ELF-1 (cell line): ENCODE measurements at regions not wholly inside any gene's neighbourhood (a gene's known extent, or its start where the extent isn't known, plus 50 kb on each side); places are given as distances from the start of the nearest gene placed in this dataset.

Source experiments
- DNase-seq: peaks from one replicate; pipeline ENCODE4 v3.0.0-alpha.2; 2016; ENCODE audit warnings: low read depth, low spot score

GRCh38 chr12:119245904-119246494 is 67.3 kb downstream of the HSPB8 start:
- no peak for DNase-seq

DNA sequence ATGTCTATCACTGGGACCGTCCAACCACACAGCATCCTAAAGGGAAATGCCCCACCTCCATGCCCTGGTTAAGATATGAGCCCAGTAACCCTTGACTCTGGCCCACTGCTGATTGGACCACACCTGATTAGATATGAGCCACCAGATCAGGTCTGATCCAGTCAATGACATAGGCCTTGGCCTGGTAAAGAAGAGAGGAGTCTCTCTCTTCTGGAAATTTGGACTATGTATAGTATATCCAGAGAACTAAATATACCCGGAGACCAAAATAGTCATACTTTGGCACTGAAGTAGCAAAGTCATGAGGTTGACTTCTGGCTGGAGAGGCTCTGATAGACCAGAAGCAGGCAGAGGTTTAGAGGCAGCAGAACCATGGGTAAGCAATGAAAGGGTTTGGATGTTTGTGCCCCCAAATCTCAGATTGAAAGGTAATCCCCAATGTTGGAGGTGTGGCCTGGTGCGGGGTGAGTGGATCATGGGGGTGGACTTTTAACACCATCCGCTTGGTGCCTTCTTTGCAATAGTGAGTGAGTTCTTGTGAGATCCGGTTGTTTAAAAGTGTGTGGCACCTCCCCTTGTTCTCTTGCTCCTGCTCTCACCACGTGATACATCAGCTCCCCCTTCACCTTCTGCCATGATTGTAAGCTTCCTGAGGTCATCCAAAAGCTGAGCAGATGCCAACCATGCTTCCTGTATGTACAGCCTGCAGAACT is 68.4 kb downstream of the HSPB8 start:
- no peak for DNase-seq

- DNase-seq, result no peak
Measured at GRCh38 chr12:119247720-119248043, 69.0 kb downstream of the HSPB8 start.

DNA sequence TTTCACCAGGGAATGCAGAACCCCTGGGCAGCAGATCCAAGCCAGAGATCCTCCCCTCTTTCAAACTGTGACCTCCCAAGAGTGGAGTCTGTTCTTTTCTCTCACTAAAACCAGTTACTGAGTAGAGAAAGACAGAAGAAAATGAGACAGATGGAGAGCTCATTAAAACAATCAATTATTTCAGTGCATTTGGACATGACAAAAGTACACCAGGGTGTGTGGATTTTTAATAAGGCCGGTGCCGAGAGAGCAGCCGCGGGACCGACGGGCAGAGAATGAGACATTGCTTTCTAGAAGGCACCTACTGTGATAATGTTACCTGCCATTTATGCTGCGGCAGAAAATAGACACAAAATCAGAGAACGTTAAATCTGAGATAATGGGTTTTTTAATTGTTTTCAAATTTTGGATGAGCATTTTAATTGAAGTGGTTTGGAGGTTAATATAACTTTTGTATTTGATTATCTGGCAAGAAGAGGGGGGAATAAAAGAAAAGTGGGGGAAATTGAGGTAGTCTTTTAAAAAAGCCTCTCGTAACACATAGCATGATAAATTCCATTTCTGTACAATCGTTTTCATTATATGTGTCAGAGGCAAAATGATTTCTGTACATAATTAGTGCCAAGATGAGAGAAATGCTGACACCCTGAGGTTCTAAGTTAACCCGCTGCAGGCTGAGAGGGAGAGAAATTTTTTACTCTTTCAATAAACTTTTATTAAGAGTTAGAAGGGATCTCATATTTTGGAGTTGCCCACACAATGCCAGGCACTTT is 70.8 kb downstream of the HSPB8 start:
- no peak for DNase-seq

DNA sequence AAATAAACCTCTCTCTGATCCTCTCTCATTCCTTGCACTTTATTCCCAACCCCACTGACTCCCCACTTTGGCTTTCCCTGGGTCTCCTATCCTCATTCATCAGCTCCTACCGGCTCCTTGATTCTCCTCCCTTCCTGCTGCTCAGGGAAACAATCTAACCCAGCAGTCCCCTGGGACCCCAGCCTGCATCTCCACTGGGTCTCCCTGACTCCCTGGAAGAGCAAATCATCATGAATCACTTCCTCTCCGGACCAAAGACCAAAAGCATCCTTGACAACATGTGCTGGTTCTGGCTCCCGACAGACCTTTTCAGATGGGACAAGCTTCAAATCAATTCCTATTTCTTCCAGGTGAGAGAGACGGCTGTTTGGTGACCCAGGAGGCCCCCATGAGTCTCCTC is 76.6 kb downstream of the HSPB8 start:
- DNase-seq, result no peak

DNA sequence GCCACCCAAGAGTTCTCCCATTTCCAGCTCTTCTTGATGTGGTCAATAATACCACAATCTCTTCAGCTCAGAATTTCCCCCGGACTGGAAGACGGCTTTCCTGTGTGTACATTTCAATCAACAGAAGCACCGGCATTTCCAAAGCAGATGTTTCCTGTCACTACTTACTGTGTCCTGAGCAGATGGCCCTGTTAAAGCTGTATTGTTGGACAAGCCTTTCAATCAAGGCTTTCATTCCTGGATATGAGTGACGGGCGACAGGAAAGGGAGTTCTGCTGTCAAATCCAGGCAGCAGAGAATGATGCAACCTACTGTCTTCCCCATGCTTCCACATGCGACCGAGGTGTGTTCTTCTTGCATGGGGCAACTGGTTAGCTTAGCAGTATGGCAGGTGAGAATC is 76.4 kb upstream of the CCDC60 start:
- no peak for DNase-seq

- no peak for DNase-seq
Measured at GRCh38 chr12:119258556-119258955, 76.0 kb upstream of the CCDC60 start.

GRCh38 chr12:119259484-119259883 is 75.0 kb upstream of the CCDC60 start:
- no peak for DNase-seq

DNA sequence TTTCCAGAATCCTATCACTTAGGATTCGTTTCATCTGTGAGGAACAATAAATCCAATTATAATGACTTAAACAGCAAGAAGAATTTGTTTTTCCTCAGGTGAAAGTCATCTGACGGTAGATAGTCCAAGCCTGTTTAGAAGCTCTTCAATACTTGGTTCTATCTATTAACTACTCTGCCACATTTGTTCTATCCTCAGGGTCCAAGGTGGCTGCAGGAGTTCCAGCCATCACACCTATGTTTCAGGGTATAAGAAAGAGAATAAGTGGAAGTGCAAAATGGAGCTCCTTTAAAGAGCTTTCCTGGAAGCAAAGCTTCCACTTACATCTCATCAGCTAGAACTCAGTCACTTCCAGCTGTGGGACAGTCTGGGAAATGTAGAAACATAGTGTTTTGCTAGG is 72.1 kb upstream of the CCDC60 start:
- DNase-seq, result no peak

- no peak for DNase-seq
Measured at GRCh38 chr12:119263466-119263865, 71.1 kb upstream of the CCDC60 start.

DNA sequence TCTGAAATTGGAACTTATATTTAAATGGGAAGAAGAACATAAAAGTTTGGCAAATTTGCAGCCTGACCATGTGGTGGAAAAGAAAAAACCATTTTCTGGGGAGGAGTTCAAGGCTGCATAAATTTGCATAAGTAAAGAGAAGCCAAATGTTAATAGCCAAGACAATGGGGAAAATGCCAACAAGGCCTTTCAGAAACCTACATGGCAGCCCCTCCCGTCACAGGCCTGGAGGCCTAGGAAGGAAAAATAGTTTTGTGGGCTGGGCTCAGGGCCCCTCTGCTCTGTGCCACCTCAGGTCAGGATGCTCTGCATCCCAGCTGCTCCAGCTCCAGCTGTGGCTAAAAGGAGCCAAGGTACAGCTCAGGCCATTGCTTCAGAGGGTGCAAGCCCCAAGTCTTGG is 67.6 kb upstream of the CCDC60 start:
- DNase-seq, result no peak

GRCh38 chr12:119274636-119275065 is 59.9 kb upstream of the CCDC60 start:
- DNase-seq, result peak; percentile 48

GRCh38 chr12:119283310-119283709 is 51.2 kb upstream of the CCDC60 start:
- DNase-seq, result peak; percentile 26
